HG02763 (cell line): ENCODE measurements at regions not wholly inside any gene's neighbourhood (a gene's known extent, or its start where the extent isn't known, plus 50 kb on each side); places are given as distances from the start of the nearest gene placed in this dataset.
A peak's percentile ranks its signal among the peaks of the same experiment; 100 is the strongest.

Experiments used
- ATAC-seq: cut with Tn5 transposase; IDR thresholded peaks from one replicate; pipeline ENCODE4 v1.9.1; 2021; ENCODE audit warnings: mild to moderate bottlenecking, moderate library complexity; ENCODE audit not compliant: unreplicated experiment

GRCh38 chr6:45742591-45742990 is 273.1 kb downstream of the CLIC5 start:
- ATAC-seq = no peak

- ATAC-seq = peak; percentile 45
Measured at GRCh38 chr6:45741437-45742171, 274.1 kb downstream of the CLIC5 start.

- no peak for ATAC-seq
Measured at GRCh38 chr6:45739058-45739457, 276.6 kb downstream of the CLIC5 start.

DNA sequence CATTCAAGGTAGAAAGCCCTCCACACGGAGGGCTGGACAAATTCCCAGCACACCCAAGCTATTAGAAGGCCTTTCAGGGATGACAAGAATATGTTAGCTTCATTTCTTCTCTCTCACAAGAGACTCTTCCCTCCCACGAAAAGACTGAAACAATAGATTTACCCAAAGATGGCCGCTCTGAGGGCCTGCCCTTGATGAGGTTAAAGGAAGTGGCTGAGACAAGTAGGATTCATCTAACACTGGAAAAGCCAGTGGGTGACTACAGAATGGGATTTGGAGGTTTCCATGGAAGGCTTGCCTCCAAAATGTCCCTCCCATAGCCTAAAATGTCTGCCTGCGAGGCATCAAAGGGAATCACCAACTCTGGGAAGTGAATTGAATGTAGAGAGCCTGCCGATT is 277.6 kb downstream of the CLIC5 start:
- no peak for ATAC-seq

- peak; percentile 74 for ATAC-seq
Measured at GRCh38 chr6:45737331-45738056, 278.2 kb downstream of the CLIC5 start.

- no peak for ATAC-seq
Measured at GRCh38 chr6:45736134-45736533, 279.5 kb downstream of the CLIC5 start.

GRCh38 chr6:45732731-45733130 is 282.9 kb downstream of the CLIC5 start:
- ATAC-seq = no peak

DNA sequence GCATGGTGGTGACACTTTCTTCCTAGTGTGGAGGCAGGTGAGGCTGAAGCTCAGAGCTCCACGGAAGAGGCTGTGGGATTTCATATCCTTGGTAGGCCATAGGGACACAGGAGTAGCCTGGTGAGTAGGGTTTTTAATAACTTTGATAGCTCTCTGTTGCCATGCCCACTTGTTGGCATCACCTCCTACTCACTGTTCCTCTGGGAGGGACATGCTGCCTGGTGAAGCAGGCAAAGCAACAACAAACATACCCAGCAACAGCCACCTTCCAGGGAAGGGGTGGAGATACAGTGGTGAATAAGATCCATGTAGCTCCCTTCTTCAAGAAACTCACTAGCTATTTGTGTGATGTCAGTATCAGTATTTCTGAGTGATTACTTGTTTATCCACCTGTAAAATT is 285.4 kb downstream of the CLIC5 start:
- no peak for ATAC-seq

- ATAC-seq = no peak
Measured at GRCh38 chr6:45728674-45729073, 287.0 kb downstream of the CLIC5 start.

- ATAC-seq = no peak
Measured at GRCh38 chr6:45727819-45728449, 287.7 kb downstream of the CLIC5 start.

- ATAC-seq = no peak
Measured at GRCh38 chr6:45727228-45727627, 288.4 kb downstream of the CLIC5 start.

DNA sequence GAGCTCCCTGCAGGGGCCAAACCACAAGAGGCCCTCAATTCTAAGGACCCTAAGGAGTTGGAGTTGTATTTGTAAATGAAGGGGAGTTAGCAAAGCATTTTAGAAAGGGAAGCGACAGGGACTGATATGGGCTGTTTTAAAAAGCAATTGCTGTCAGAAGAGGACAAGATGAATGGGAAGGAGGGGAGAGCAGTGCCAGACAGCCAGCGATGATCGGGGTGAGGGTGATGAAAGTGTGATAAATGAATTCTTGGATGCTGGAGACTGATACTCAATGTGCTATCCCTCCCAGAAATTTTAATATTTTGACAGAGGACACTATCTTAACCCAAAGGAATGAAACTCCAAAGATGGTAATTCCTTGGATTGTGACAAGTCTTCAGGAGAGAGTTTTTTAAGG is 289.2 kb downstream of the CLIC5 start:
- ATAC-seq = no peak

DNA sequence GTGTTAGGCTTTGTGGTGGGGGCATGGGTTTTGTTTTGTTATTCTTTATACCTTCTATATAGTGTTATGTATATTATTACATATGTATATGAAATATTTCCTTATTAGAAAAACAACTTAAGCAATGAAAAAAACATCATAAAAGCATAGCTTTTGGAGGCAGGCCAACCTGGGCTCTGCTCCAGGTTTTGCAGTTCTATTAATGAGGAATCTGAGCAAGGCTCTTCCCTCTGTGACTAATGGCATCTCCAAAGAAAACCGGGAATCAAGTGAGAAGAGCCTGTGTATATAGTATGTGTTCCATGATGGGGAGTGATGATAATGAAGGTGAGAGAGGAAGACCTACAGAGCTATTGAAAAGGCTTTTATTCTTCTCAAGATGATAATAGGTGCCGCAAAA is 291.1 kb downstream of the CLIC5 start:
- ATAC-seq = no peak

- ATAC-seq = no peak
Measured at GRCh38 chr6:45724027-45724426, 291.6 kb downstream of the CLIC5 start.

- ATAC-seq = no peak
Measured at GRCh38 chr6:45722876-45723275, 292.8 kb downstream of the CLIC5 start.

DNA sequence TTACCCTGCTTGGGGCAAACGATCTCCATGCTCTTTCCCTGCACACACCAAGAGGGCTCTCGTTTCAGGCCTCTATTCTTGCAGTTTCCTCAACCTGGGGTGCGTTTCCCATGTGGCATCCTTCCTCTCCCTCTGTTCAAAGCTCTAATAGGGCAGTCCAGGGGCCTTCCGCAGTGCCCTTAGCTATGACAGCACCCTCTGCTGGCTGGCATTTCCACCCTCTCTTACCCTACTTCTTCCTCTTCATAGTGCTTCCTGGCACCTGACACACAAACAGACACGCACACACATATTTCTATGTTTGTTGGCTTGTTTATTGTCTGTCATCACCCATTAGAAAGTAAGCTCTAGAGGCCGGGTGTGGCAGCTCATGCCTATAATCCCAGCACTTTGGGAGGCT is 294.0 kb downstream of the CLIC5 start:
- ATAC-seq = no peak

DNA sequence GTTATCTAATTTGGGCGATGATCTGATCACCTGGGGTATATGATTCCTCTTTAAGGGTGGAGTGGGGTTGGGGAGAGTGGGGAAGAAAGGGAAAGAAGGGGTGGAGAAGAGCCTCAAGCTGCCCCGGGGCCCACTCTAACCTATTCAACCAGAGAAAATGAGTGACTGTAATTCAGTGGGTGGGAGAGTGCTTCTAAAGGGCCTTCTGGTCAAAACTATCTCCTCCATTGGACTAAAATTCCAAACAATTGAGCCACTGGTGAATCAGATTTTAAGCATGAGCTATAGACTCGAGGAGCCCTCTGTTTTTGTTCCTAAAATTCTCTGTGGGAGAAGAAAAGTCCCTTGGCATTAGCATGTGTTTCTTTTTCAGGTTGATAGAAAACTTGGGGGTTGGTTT is 296.8 kb downstream of the CLIC5 start:
- no peak for ATAC-seq

DNA sequence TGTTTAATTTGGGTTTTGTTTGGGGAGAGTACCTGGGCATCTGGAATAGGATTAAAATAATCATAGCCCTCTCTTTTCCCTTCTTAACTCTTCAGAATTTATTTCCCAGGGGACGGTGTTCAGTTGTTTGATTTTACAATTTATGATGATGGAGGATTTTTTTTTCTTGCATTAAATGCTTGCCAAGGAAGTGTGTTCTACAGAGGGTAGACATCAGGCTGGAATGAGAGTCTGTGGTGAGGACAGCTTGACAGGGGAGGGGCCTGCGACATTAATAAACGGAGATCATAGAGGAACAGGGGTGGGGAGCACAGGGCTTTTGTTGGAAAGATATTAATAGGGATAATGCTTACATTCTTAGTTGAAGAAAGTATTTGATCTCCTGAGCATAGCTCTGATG is 297.5 kb downstream of the CLIC5 start:
- no peak for ATAC-seq

- ATAC-seq = no peak
Measured at GRCh38 chr6:45717715-45718114, 297.9 kb downstream of the CLIC5 start.

DNA sequence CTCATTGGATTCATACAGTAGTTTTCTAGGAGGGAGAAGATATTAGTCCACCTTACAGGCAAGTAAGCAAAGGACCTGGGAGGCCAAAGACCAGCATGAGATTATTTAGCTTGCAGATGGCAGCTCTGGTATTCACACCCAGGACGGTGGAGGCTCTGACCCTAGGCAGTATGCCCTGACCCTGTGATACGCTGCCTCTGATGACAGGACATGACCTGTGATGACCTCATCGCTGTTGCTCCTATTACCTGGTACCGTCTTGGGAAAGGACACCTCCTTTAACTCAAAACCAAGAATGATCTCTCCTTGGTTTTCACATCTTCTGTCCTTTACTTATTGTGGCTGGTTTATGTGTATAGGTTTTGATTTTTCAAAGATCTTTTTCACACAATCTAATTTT is 298.6 kb downstream of the CLIC5 start:
- no peak for ATAC-seq

- no peak for ATAC-seq
Measured at GRCh38 chr6:45715508-45715803, 300.2 kb downstream of the CLIC5 start.

- peak; percentile 31 for ATAC-seq
Measured at GRCh38 chr6:45714741-45715507, 300.7 kb downstream of the CLIC5 start.
